ENCODE measurements at regions not wholly inside any gene's neighbourhood (a gene's known extent, or its start where the extent isn't known, plus 50 kb on each side); places are given as distances from the start of the nearest gene placed in this dataset.
A peak's percentile ranks its signal among the peaks of the same experiment; 100 is the strongest.
"Not testable (repeated sequence)": the region's sequence is repeated elsewhere in the genome, so short reads cannot be mapped to it uniquely, and the experiment has no call there.

DNA sequence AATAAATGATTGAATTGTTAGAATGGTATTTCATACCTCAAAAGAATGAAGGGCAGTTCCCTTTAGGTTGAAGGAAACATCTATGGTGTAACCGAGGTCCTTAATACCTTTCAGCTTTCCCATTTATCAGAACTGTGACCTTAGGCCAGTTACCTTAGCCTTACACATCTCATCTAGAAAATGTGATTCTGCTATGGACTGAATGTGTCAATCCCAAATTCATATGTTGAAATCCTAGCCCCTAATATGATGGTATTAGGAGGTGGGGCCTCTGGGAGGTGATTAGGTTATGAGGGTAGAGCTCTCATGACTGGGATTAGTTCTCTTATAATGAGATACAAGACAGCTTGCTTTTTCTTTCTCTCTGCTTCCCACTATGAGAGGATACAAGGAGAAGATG, 441.9 kb downstream of the PLK2 start:
- ATAC-seq (no peak), DNase-seq (no peak)
- intact Hi-C loops (cut with micrococcal nuclease), result no loop called here

DNA sequence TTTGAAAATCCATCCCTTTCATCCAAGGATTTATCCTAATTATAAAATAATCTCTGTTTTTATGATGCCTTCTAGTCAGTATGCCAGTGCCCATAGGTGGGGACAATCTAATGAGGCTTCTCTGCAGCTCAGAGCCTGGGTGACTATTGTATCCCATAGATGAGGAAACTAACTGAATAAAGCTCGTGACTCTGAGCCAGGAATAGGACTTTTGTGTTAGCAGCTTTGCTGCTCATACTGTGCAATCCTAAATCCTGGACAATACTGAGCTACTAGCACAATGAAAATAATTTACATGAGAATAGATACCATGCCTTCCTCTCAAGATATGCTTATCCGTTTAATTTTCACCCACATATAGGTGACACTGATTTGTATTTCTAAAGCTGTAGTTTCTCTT, 443.0 kb downstream of the PLK2 start:
- no peak for DNase-seq
- intact Hi-C loops (cut with micrococcal nuclease), result no loop called here
- no peak for ATAC-seq

- DNase-seq (no peak), ATAC-seq (no peak)
- intact Hi-C loops (cut with micrococcal nuclease), result no loop called here
Measured at GRCh38 chr5:58016358-58016757, 443.5 kb downstream of the PLK2 start.

DNA sequence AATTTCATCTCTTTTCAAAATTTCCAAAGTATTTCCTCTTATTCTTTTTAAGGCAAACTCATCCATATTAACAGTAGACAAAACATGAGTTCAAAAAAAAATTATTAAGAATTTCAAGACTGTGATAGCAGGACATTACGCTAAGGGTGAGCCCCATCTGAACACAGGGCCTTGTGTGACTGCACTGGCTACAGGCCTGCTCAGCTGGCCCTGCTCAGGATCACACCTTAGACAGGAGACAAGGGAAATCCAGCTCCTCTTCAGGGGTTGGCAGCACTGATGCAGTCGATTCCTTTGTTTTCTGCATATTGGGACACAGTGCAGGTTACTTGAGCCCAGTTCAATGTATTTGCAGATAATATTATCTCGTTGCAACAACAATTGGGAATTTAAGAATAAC, 444.7 kb downstream of the PLK2 start:
- intact Hi-C loops (cut with micrococcal nuclease), result no loop called here
- ATAC-seq (peak; percentile 40), DNase-seq (peak; percentile 26)

- intact Hi-C loops (cut with micrococcal nuclease), result no loop called here
- DNase-seq (no peak), ATAC-seq (no peak)
Measured at GRCh38 chr5:58013542-58014258, 446.2 kb downstream of the PLK2 start.

DNA sequence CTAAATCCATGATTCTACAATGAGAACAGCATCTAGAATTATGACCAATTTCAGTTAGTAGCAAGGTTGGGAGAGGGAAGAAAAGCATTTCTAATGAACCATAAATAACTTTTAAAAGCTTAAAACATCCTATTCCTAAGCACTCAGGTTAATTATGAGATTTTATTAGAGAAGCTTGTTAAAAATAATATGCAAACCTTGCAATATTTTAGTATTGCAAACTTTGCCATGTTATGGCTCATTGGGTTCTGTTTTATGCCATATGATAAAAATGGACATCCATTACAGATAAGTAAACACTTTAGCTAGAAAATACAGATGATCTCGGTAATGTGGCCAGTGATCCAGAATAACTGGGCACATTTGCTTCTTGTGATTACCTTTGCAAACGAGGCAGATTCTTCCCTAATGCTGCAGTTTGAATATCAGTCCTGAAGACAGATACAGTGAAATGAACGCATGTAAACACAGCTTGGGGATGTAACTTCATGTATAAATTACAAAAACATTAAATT, 447.0 kb downstream of the PLK2 start:
- DNase-seq (no peak), ATAC-seq (no peak)
- intact Hi-C loops (cut with micrococcal nuclease), result no loop called here

- no peak for DNase-seq
- intact Hi-C loops (cut with micrococcal nuclease), result no loop called here
- no peak for ATAC-seq
Measured at GRCh38 chr5:58012102-58012501, 447.8 kb downstream of the PLK2 start.

- ATAC-seq, result no peak
- DNase-seq, result no peak
- intact Hi-C loops (cut with micrococcal nuclease), result no loop called here
Measured at GRCh38 chr5:58011301-58011700, 448.6 kb downstream of the PLK2 start.

- intact Hi-C loops (cut with micrococcal nuclease), result no loop called here
- no peak for DNase-seq
- ATAC-seq, result no peak
Measured at GRCh38 chr5:58009754-58010153, 450.1 kb downstream of the PLK2 start.

DNA sequence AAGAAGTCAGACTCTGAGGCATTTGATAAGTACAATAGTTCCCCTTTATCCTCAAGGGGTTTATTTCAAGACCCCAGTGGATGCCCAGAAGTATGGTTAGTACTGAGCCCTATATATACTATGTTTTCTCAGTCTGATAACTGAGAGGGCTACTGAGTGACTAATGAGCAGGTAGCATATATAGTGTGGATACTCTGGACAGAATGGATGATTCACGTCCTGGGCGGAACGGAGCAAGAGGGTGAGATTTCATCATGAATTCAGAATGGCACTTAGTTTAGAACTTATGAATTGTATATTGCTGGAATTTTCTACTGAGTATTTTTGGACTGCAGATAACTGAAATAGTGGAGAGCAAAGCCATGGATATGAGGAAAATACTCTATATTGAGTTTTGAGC, 457.6 kb downstream of the PLK2 start:
- no peak for DNase-seq
- intact Hi-C loops (cut with micrococcal nuclease), result no loop called here
- ATAC-seq, result no peak

- ATAC-seq, result no peak
Measured at GRCh38 chr5:57993866-57994265, 466.0 kb downstream of the PLK2 start.

GRCh38 chr5:57989378-57989777, 470.5 kb downstream of the PLK2 start:
- DNase-seq (no peak), ATAC-seq (no peak)
- intact Hi-C loops (cut with micrococcal nuclease), result no loop called here

More at GRCh38 chr5:57993866-57994265, 466.0 kb downstream of the PLK2 start:
- no peak for DNase-seq
- intact Hi-C loops (cut with micrococcal nuclease), result no loop called here

GRCh38 chr5:57988813-57989212, 471.1 kb downstream of the PLK2 start:
- intact Hi-C loops (cut with micrococcal nuclease), result no loop called here
- ATAC-seq, result no peak
- DNase-seq, result no peak

DNA sequence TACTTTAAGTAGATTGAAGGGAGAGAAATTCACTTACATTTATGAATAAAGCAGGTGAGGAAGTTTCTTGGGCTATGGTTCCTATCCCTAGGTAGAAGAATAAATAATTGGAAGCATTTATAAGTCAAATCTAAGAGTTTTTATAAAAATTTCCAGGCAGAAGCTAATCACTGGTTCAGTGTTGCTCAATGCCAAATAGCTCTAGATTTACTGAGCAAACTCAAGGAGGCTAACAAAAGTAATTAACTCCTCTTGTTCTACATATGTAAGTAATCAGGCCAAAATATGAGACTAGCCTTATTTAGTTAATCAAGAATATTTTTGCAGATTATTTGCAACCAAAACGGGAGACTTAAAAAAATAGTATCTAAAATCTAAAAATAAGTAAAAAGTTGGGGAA, 472.3 kb downstream of the PLK2 start:
- ATAC-seq (no peak), DNase-seq (no peak)
- intact Hi-C loops (cut with micrococcal nuclease), result no loop called here

- intact Hi-C loops (cut with micrococcal nuclease), result no loop called here
- ATAC-seq (no peak), DNase-seq (no peak)
Measured at GRCh38 chr5:57986761-57987341, 473.0 kb downstream of the PLK2 start.

GRCh38 chr5:57983426-57983825, 476.5 kb downstream of the PLK2 start:
- DNase-seq (no peak), ATAC-seq (no peak)
- intact Hi-C loops (cut with micrococcal nuclease), result no loop called here

GRCh38 chr5:57979671-57980070, 480.2 kb downstream of the PLK2 start:
- DNase-seq (no peak), ATAC-seq (no peak)
- intact Hi-C loops (cut with micrococcal nuclease), result no loop called here

- intact Hi-C loops (cut with micrococcal nuclease), result no loop called here
- DNase-seq (no peak), ATAC-seq (no peak)
Measured at GRCh38 chr5:57976506-57976905, 483.4 kb downstream of the PLK2 start.

- DNase-seq; ATAC-seq; intact Hi-C loops (cut with micrococcal nuclease): not testable (repeated sequence)
Measured at GRCh38 chr5:57972099-57972498, 487.8 kb downstream of the PLK2 start.

- ATAC-seq (no peak), DNase-seq (no peak)
- intact Hi-C loops (cut with micrococcal nuclease), result no loop called here
Measured at GRCh38 chr5:57960569-57960968, 478.0 kb upstream of the ACTBL2 start.

GRCh38 chr5:57956636-57957035, 474.0 kb upstream of the ACTBL2 start:
- no peak for DNase-seq
- intact Hi-C loops (cut with micrococcal nuclease), result no loop called here
- no peak for ATAC-seq

All from left ventricle myocardium superior (tissue), 1 donor.